ENCODE measurements at regions not wholly inside any gene's neighbourhood (a gene's known extent, or its start where the extent isn't known, plus 50 kb on each side); places are given as distances from the start of the nearest gene placed in this dataset.

DNA sequence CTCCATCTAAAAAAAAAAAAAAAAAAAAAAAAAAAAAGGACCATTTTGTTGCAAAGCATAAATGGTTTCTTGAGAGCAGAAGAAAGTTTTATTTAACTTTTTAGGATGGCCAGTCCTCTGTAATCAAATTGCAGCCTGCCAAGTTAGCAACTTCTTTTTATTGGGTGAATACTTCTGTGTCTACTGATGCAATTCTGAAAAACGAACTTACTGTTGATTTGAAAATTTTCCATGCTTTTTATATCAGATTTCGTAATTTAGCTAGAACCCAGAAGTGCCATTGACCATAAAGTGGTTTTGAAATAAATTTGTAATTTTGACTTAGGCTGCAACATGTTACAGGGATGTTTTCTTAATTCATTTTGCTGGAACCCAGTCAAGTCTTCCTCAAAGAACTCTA lies 269.1 kb upstream of the ACTBL2 start:
- TF ChIP-seq, protein P1, sequence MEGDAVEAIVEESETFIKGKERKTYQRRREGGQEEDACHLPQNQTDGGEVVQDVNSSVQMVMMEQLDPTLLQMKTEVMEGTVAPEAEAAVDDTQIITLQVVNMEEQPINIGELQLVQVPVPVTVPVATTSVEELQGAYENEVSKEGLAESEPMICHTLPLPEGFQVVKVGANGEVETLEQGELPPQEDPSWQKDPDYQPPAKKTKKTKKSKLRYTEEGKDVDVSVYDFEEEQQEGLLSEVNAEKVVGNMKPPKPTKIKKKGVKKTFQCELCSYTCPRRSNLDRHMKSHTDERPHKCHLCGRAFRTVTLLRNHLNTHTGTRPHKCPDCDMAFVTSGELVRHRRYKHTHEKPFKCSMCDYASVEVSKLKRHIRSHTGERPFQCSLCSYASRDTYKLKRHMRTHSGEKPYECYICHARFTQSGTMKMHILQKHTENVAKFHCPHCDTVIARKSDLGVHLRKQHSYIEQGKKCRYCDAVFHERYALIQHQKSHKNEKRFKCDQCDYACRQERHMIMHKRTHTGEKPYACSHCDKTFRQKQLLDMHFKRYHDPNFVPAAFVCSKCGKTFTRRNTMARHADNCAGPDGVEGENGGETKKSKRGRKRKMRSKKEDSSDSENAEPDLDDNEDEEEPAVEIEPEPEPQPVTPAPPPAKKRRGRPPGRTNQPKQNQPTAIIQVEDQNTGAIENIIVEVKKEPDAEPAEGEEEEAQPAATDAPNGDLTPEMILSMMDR (IDR thresholded peaks at IDR 0.05 in 8 of 11, conservative IDR thresholded peaks at IDR 0.05 in 3 of 11): no peak
- TF ChIP-seq POLR2AphosphoS5 (IDR thresholded peaks at IDR 0.05) (no peak), POLR2A (IDR thresholded peaks at IDR 0.05) (no peak)

All from spleen (tissue), 7 donors.